ENCODE measurements at regions not wholly inside any gene's neighbourhood (a gene's known extent, or its start where the extent isn't known, plus 50 kb on each side); places are given as distances from the start of the nearest gene placed in this dataset.
A peak's percentile ranks its signal among the peaks of the same experiment; 100 is the strongest.

DNA sequence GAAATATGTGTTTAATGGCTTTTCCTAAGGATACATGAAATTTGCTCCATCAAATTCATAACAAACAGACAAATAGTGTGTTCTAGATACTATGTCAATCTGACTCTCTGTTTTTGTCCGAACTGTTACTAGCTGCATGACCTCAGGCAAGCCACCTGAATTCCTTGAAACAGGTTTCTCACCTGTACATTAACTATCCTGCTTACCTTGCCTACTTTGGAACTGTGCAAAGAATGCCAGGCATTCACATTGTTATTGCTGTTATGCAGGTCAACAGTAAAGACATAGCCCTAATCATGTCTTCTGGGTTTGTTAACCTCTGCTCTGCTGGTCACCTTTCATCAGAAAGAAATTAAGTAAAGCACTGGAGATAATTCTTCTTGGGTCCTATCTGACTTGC, 1283.9 kb upstream of the CELF2 start:
- ATAC-seq (peak; percentile 50), DNase-seq (no peak)
- H3K4me1 ChIP-seq = no peaks in the 10 kb centered on the region
- no peaks in the 10 kb centered on the region for H3K27me3 ChIP-seq
- no peak overlapping the region for H3K27ac ChIP-seq
- TF ChIP-seq, protein P1, sequence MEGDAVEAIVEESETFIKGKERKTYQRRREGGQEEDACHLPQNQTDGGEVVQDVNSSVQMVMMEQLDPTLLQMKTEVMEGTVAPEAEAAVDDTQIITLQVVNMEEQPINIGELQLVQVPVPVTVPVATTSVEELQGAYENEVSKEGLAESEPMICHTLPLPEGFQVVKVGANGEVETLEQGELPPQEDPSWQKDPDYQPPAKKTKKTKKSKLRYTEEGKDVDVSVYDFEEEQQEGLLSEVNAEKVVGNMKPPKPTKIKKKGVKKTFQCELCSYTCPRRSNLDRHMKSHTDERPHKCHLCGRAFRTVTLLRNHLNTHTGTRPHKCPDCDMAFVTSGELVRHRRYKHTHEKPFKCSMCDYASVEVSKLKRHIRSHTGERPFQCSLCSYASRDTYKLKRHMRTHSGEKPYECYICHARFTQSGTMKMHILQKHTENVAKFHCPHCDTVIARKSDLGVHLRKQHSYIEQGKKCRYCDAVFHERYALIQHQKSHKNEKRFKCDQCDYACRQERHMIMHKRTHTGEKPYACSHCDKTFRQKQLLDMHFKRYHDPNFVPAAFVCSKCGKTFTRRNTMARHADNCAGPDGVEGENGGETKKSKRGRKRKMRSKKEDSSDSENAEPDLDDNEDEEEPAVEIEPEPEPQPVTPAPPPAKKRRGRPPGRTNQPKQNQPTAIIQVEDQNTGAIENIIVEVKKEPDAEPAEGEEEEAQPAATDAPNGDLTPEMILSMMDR (IDR thresholded peaks at IDR 0.05) = no peak
- peaks cover 0 to 5% of the 10 kb centered on the region in 2 donors for H3K9me3 ChIP-seq
- H3K36me3 ChIP-seq = no peaks in the 10 kb centered on the region
- intact Hi-C loops (cut with DNase I) = no loop called here
- no peak overlapping the region for H3K4me3 ChIP-seq

- DNase-seq = no peak
- ATAC-seq = peak; percentile 49
- intact Hi-C loops (cut with DNase I) = no loop called here
- Histone ChIP-seq H3K4me3 (no peak overlapping the region), H3K27ac (no peak overlapping the region), H3K36me3 (no peaks in the 10 kb centered on the region), H3K27me3 (no peaks in the 10 kb centered on the region), H3K9me3 (peaks cover 0 to 5% of the 10 kb centered on the region in 2 donors), H3K4me1 (no peaks in the 10 kb centered on the region)
- TF ChIP-seq, protein P1 (IDR thresholded peaks at IDR 0.05) = no peak
These were observed 1283.5 kb upstream of the CELF2 start for GRCh38 chr10:9734218-9734617.

DNA sequence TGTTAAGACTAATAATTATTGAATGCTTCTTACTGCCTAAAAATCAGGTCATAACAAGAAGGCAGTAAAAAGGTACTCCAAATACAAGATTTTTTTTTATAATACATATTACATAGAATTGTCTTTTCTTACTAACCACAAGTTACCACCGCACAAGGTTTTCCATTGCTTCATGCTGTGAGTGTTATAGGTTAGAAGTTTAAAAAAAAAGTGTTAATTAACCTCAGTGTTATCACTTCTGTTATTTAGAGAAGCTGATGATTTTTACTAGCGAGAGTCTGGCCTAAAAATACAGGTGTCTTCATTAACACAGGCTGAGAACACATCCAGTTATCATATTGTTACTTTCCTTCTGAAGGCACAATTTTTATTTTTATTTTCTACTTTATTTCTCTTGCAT, 1281.9 kb upstream of the CELF2 start:
- Histone ChIP-seq H3K36me3 (no peaks in the 10 kb centered on the region), H3K4me1 (no peaks in the 10 kb centered on the region), H3K4me3 (no peak overlapping the region), H3K27me3 (no peaks in the 10 kb centered on the region), H3K27ac (no peak overlapping the region), H3K9me3 (peaks cover 0 to 5% of the 10 kb centered on the region in 2 donors)
- DNase-seq = no peak
- no peak for ATAC-seq
- intact Hi-C loops (cut with DNase I) = no loop called here
- TF ChIP-seq, protein P1 (IDR thresholded peaks at IDR 0.05) = no peak

- intact Hi-C loops (cut with DNase I) = no loop called here
- H3K4me1 ChIP-seq = no peaks in the 10 kb centered on the region
- TF ChIP-seq, protein P1 (IDR thresholded peaks at IDR 0.05) = no peak
- no peak for DNase-seq
- ATAC-seq = no peak
- no peaks in the 10 kb centered on the region for H3K36me3 ChIP-seq
- H3K9me3 ChIP-seq = peaks cover 0 to 2% of the 10 kb centered on the region in 2 donors
- no peak overlapping the region for H3K27ac ChIP-seq
- no peaks in the 10 kb centered on the region for H3K27me3 ChIP-seq
- no peak overlapping the region for H3K4me3 ChIP-seq
These were observed 1274.0 kb upstream of the CELF2 start for GRCh38 chr10:9743639-9744038.

- TF ChIP-seq, protein P1 (IDR thresholded peaks at IDR 0.05) = no peak
- intact Hi-C loops (cut with DNase I) = no loop called here
- no peaks in the 10 kb centered on the region for H3K36me3 ChIP-seq
These were observed 1272.5 kb upstream of the CELF2 start for GRCh38 chr10:9745158-9745557.

More at GRCh38 chr10:9745158-9745557, 1272.5 kb upstream of the CELF2 start:
- no peaks in the 10 kb centered on the region for H3K27me3 ChIP-seq
- H3K4me3 ChIP-seq = no peak overlapping the region
- H3K9me3 ChIP-seq = peaks cover 0 to 2% of the 10 kb centered on the region in 2 donors
- H3K27ac ChIP-seq = no peak overlapping the region
- no peak for DNase-seq
- no peaks in the 10 kb centered on the region for H3K4me1 ChIP-seq
- ATAC-seq = no peak
